RWPE2 (cell line): ENCODE measurements at regions not wholly inside any gene's neighbourhood (a gene's known extent, or its start where the extent isn't known, plus 50 kb on each side); places are given as distances from the start of the nearest gene placed in this dataset.

Source experiments
- ATAC-seq: fragments of 200-7000 bp; cut with Tn5 transposase; 3 replicates; pipeline ENCODE4 v1.9.1; 2021; ENCODE audit warnings: low read depth
- DNase-seq: peaks from one replicate; pipeline ENCODE4 v3.0.0-alpha.2; 2020; ENCODE audit warnings: low spot score
- H3K27ac ChIP-seq: fragments of 450-650 bp; 2 replicates; pipeline ENCODE4 v1.5.1; 2017; ENCODE audit warnings: mild to moderate bottlenecking; ENCODE audit not compliant: poor library complexity, severe bottlenecking
- H3K27me3 ChIP-seq: fragments of 250-450 bp; sonication (Bioruptor Pico); 2 replicates; pipeline ENCODE4 v1.5.1; 2021; ENCODE audit warnings: mild to moderate bottlenecking, moderate library complexity; ENCODE audit not compliant: insufficient read depth, poor library complexity, severe bottlenecking
- H3K36me3 ChIP-seq: fragments of 250-450 bp; sonication (Bioruptor Pico); 2 replicates; pipeline ENCODE4 v1.5.1; 2020; ENCODE audit warnings: low read depth, mild to moderate bottlenecking, moderate library complexity
- H3K4me1 ChIP-seq: fragments of 250-450 bp; sonication (Bioruptor Pico); 2 replicates; pipeline ENCODE4 v1.5.1; 2021; ENCODE audit warnings: mild to moderate bottlenecking, moderate library complexity; ENCODE audit not compliant: insufficient read depth, poor library complexity, severe bottlenecking
- H3K4me3 ChIP-seq: fragments of 250-450 bp; sonication (Bioruptor Pico); 2 replicates; pipeline ENCODE4 v1.5.1; 2021; ENCODE audit warnings: mild to moderate bottlenecking, moderate library complexity; ENCODE audit not compliant: severe bottlenecking
- H3K9me3 ChIP-seq: fragments of 250-450 bp; sonication (Bioruptor Pico); 2 replicates; pipeline ENCODE4 v1.5.1; 2021; ENCODE audit warnings: mild to moderate bottlenecking, moderate library complexity; ENCODE audit not compliant: severe bottlenecking
- CTCF ChIP-seq: fragments of 450-650 bp; IDR thresholded peaks from one replicate; pipeline ENCODE4 v1.5.1; 2017; ENCODE audit warnings: mild to moderate bottlenecking, moderate library complexity; ENCODE audit not compliant: poor library complexity, severe bottlenecking

GRCh38 chr4:30840571-30840970 is 120.4 kb downstream of the PCDH7 start:
- Histone ChIP-seq H3K4me1 (no peaks in the 10 kb centered on the region), H3K27me3 (no peaks in the 10 kb centered on the region), H3K27ac (no peak overlapping the region), H3K4me3 (no peak overlapping the region), H3K36me3 (no peaks in the 10 kb centered on the region), H3K9me3 (no peaks in the 10 kb centered on the region)
- ATAC-seq = no peak
- DNase-seq = no peak
- no peak for TF ChIP-seq CTCF

GRCh38 chr4:30842142-30842541 is 122.0 kb downstream of the PCDH7 start:
- Histone ChIP-seq H3K4me3 (no peak overlapping the region), H3K9me3 (no peaks in the 10 kb centered on the region), H3K27ac (no peak overlapping the region), H3K36me3 (no peaks in the 10 kb centered on the region), H3K4me1 (no peaks in the 10 kb centered on the region), H3K27me3 (no peaks in the 10 kb centered on the region)
- TF ChIP-seq CTCF = no peak
- no peak for DNase-seq
- ATAC-seq = no peak

- Histone ChIP-seq H3K9me3 (no peaks in the 10 kb centered on the region), H3K4me1 (no peaks in the 10 kb centered on the region), H3K27ac (no peak overlapping the region), H3K4me3 (no peak overlapping the region), H3K36me3 (no peaks in the 10 kb centered on the region), H3K27me3 (no peaks in the 10 kb centered on the region)
- DNase-seq = no peak
- ATAC-seq = no peak
- TF ChIP-seq CTCF = no peak
Observed at GRCh38 chr4:30842689-30843088, 122.5 kb downstream of the PCDH7 start.

GRCh38 chr4:30844861-30845582 is 124.9 kb downstream of the PCDH7 start:
- ATAC-seq = no peak
- H3K4me3 ChIP-seq = no peak overlapping the region
- H3K36me3 ChIP-seq = no peaks in the 10 kb centered on the region
- no peaks in the 10 kb centered on the region for H3K27me3 ChIP-seq
- H3K4me1 ChIP-seq = no peaks in the 10 kb centered on the region
- no peak for TF ChIP-seq CTCF
- H3K27ac ChIP-seq = no peak overlapping the region
- DNase-seq = no peak
- no peaks in the 10 kb centered on the region for H3K9me3 ChIP-seq

- no peaks in the 10 kb centered on the region for H3K27me3 ChIP-seq
- H3K36me3 ChIP-seq = no peaks in the 10 kb centered on the region
- no peak for ATAC-seq
- no peak overlapping the region for H3K4me3 ChIP-seq
- no peak for DNase-seq
- H3K4me1 ChIP-seq = no peaks in the 10 kb centered on the region
- no peak overlapping the region for H3K27ac ChIP-seq
- TF ChIP-seq CTCF = no peak
- no peaks in the 10 kb centered on the region for H3K9me3 ChIP-seq
Observed at GRCh38 chr4:30847167-30847566, 127.0 kb downstream of the PCDH7 start.
